PC-9 (cell line): ENCODE measurements at regions not wholly inside any gene's neighbourhood (a gene's known extent, or its start where the extent isn't known, plus 50 kb on each side); places are given as distances from the start of the nearest gene placed in this dataset.

Experiments used
- EZH2 ChIP-seq: fragments of 200-600 bp; sonication (generic); IDR thresholded peaks from 2 replicates; pipeline ENCODE4 v1.8.0; 2017; ENCODE audit warnings: antibody characterized with exemption, low read depth
- TF ChIP-seq, protein P1 (sequence below): fragments of 200-600 bp; sonication (generic); conservative IDR thresholded peaks from 2 replicates; pipeline ENCODE4 v1.6.1; 2017; ENCODE audit warnings: mixed run types, antibody characterized with exemption, mild to moderate bottlenecking, moderate library complexity

GRCh38 chr13:111905609-111905945, 161.4 kb upstream of the SOX1 start:
- TF ChIP-seq, protein P1, sequence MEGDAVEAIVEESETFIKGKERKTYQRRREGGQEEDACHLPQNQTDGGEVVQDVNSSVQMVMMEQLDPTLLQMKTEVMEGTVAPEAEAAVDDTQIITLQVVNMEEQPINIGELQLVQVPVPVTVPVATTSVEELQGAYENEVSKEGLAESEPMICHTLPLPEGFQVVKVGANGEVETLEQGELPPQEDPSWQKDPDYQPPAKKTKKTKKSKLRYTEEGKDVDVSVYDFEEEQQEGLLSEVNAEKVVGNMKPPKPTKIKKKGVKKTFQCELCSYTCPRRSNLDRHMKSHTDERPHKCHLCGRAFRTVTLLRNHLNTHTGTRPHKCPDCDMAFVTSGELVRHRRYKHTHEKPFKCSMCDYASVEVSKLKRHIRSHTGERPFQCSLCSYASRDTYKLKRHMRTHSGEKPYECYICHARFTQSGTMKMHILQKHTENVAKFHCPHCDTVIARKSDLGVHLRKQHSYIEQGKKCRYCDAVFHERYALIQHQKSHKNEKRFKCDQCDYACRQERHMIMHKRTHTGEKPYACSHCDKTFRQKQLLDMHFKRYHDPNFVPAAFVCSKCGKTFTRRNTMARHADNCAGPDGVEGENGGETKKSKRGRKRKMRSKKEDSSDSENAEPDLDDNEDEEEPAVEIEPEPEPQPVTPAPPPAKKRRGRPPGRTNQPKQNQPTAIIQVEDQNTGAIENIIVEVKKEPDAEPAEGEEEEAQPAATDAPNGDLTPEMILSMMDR = no peak
- TF ChIP-seq EZH2 = no peak
